ENCODE measurements at regions not wholly inside any gene's neighbourhood (a gene's known extent, or its start where the extent isn't known, plus 50 kb on each side); places are given as distances from the start of the nearest gene placed in this dataset.

DNA sequence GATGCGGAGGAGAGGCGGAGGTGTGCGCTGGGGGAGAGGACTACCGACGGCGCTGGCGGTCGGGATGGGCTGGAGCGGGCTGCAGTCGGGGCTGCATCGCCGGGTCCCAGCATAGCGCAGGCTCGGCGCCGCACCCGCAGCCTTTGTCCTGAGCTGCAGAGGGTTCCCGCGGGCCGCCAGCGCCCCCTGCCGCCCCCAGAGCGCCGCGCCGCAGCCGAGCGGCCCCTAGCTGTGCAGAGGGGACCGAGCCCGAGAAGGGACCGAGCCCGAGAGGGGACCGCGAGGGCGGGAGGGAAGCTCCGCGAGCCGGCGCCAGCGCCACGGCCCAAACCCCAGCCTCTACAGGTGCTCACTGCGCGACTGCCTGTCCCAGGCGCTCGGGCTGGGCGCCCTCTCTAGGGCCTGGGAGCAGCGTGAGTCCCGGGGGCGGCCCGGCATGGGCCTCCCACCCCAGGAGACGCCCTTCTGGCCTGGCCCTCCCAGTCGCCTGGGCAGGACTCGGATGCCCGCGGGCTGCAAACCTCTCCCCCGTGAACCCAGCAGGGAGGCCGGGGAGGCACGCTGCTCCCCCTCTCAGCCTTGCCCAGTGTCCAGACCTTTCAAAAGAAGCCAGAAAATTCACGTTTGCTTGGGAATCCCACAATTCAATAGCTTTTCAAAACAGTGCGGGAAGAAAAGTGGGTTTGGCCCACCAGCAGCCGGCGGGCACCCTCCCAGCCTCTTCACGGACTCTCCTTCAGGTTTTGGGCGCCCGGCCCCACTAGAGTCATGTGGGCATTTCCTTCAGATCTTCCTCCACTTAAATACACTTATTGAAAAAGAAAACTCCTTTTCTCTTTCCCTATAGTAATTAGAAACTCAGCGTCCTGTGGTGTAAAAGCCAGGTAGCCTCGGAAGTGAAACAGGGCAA is 134.7 kb downstream of the TPRA1 start:
- DNase-seq (ENCODE audit: low read depth): peak; percentile 38
- TF ChIP-seq, protein P1, sequence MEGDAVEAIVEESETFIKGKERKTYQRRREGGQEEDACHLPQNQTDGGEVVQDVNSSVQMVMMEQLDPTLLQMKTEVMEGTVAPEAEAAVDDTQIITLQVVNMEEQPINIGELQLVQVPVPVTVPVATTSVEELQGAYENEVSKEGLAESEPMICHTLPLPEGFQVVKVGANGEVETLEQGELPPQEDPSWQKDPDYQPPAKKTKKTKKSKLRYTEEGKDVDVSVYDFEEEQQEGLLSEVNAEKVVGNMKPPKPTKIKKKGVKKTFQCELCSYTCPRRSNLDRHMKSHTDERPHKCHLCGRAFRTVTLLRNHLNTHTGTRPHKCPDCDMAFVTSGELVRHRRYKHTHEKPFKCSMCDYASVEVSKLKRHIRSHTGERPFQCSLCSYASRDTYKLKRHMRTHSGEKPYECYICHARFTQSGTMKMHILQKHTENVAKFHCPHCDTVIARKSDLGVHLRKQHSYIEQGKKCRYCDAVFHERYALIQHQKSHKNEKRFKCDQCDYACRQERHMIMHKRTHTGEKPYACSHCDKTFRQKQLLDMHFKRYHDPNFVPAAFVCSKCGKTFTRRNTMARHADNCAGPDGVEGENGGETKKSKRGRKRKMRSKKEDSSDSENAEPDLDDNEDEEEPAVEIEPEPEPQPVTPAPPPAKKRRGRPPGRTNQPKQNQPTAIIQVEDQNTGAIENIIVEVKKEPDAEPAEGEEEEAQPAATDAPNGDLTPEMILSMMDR (conservative IDR thresholded peaks at IDR 0.05; ENCODE audit: control insufficient read depth, insufficient read depth, low read depth, low read length): no peak
- H3K4me3 ChIP-seq (ENCODE audit: control insufficient read depth, low read depth, low read length): peak overlapping the region; percentile 29

DNA sequence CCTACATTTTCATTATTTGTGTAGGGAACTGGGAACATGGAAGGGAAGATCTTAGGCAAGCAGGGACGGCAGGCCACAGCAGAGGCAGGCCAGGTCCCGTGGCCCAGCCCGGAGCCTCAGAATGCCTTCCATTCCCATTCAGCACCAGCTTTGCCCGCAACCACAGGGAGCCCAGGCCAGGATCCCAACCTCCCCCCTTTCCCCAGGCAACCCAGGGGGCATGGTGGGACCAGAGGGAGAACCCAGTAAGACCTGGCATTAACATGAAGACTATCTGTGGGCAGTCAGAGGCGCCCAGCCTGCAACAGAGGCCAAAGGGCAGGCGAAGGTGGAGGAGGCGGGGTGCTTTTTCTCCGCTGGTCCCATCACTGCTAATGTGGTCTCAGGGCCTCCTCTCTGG is 135.6 kb downstream of the TPRA1 start:
- no peak overlapping the region for H3K4me3 ChIP-seq (ENCODE audit: control insufficient read depth, low read depth, low read length)
- TF ChIP-seq, protein P1 (conservative IDR thresholded peaks at IDR 0.05; ENCODE audit: control insufficient read depth, insufficient read depth, low read depth, low read length): no peak
- no peak for DNase-seq (ENCODE audit: low read depth)

DNA sequence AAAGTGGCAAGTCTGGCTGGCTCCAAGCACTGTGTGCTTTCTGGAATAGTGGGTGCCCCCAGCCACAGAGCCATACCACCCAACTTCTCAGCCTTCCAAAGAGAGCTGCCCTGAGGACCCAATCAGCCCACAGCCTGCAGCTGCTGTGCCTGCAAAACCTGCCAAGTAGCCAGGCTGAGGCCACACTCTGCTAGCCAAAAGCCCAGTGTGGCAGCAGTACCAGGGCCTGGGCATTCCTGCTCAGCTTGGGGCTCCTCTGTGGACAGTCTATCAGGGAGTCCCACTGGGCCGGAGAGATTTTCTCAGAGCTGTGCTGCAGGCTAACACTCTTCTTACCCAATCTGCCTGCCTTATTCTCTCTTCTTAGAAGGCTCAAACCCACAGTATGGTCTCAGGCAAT is 136.5 kb downstream of the TPRA1 start:
- H3K4me3 ChIP-seq (ENCODE audit: control insufficient read depth, low read depth, low read length): no peak overlapping the region
- no peak for DNase-seq (ENCODE audit: low read depth)
- TF ChIP-seq, protein P1 (conservative IDR thresholded peaks at IDR 0.05; ENCODE audit: control insufficient read depth, insufficient read depth, low read depth, low read length): no peak

DNA sequence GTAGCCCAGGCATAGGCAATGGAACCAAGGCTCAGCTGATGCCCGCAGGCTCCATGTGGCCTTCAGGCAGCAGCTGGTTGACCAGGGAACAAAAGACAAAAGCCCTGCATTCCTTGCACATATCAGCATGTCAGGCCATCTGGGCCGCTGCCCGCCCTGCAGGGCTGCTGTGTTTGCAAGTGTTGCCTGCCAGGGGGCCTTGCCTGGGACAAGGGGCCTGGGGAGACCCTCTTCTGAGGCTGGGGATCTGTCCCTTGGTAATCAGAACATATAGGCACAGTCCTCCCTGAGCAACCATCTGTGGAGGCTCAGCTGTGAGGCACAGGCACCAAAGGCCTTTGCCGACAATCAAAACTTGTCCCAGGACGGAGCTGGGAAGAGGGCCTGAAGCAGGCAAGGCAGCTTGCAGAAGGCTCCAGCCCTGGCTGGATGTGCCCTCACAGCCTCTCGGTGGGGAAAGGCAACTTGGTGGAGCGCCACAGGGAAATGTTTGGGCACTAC is 138.2 kb downstream of the TPRA1 start:
- TF ChIP-seq, protein P1 (conservative IDR thresholded peaks at IDR 0.05; ENCODE audit: control insufficient read depth, insufficient read depth, low read depth, low read length): no peak
- DNase-seq (ENCODE audit: low read depth): no peak
- H3K4me3 ChIP-seq (ENCODE audit: control insufficient read depth, low read depth, low read length): no peak overlapping the region

DNA sequence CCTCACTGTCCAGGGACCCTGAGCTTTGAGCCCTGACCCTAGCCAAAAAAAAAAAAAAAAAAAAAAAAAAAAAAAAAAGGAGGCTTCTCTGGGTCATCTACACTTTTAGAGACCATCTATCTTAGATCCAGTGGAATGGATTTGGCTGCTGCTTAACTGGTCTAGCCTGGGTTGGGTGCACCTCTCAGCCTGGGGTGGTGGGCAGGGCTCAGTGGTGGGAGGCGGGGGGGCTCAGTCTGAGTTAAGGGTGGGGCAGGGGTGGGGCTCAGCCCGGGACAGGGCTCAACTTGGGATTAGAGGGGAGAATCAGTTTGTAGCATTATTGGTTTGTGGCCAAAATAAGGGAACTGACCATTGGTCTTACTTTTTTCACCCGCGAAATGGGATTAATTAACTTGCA is 139.2 kb downstream of the TPRA1 start:
- TF ChIP-seq, protein P1 (conservative IDR thresholded peaks at IDR 0.05; ENCODE audit: control insufficient read depth, insufficient read depth, low read depth, low read length): no peak
- DNase-seq (ENCODE audit: low read depth): no peak
- no peak overlapping the region for H3K4me3 ChIP-seq (ENCODE audit: control insufficient read depth, low read depth, low read length)

DNA sequence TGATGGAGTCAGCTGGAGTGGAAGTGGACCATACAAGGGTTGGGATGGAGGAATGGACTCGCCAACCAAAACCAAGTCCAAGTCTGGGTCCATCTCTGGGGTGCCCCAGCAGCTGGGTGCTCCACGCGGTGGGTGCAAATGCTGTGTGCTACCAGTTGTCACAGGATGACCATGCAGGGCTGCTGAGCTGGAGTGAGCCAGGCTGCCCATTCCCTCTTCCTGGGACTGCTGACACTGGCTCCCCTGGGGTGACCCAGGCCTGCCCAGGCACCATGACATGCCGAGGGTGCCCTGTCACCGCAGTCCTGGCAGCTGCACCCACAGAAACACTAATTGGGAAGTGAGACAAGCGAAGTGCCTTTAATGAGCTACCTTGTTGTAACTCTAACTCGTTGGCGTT is 140.2 kb downstream of the TPRA1 start:
- TF ChIP-seq, protein P1 (conservative IDR thresholded peaks at IDR 0.05; ENCODE audit: control insufficient read depth, insufficient read depth, low read depth, low read length): no peak
- no peak for DNase-seq (ENCODE audit: low read depth)
- no peak overlapping the region for H3K4me3 ChIP-seq (ENCODE audit: control insufficient read depth, low read depth, low read length)
